ENCODE measurements at regions not wholly inside any gene's neighbourhood (a gene's known extent, or its start where the extent isn't known, plus 50 kb on each side); places are given as distances from the start of the nearest gene placed in this dataset.

- no peak overlapping the region for H3K9ac ChIP-seq (ENCODE audit: insufficient read depth in 1 of 2, low read depth in 2 of 2, low read length in 2 of 2)
- H3K36me3 ChIP-seq (ENCODE audit: control insufficient read depth, insufficient read depth, low read length), result no peaks in the 10 kb centered on the region
- intact Hi-C loops (cut with micrococcal nuclease), result no loop called here
- no peaks in the 10 kb centered on the region for H3K27me3 ChIP-seq (ENCODE audit: control insufficient read depth in 2 of 2, insufficient read depth in 2 of 2, low read length in 2 of 2)
- no TSS peak for BruUV-seq (replicated peaks)
- H3K4me3 ChIP-seq, result no peak overlapping the region
- no peak overlapping the region for H2AFZ ChIP-seq (ENCODE audit: low read depth, low read length)
- H3K4me2 ChIP-seq (ENCODE audit: insufficient read depth, low read length), result no peak overlapping the region
- H3K79me2 ChIP-seq (ENCODE audit: control insufficient read depth, insufficient read depth, low read length), result no peaks in the 10 kb centered on the region
- ATAC-seq (no peak), FAIRE-seq (no peak), DNase-seq (ENCODE audit: extremely low read depth in 1 of 4, low spot score in 3 of 4) (no peak)
- TF ChIP-seq GABPB2 (CRISPR knock-in tag; conservative IDR thresholded peaks at IDR 0.05) (no peak), ATF3 (IDR thresholded peaks at IDR 0.05) (no peak), ATF3 (CRISPR knock-in tag; conservative IDR thresholded peaks at IDR 0.05) (no peak), MEF2A (IDR thresholded peaks at IDR 0.05; ENCODE audit: control insufficient read depth, low read depth, low read length) (no peak), TOE1 (IDR thresholded peaks at IDR 0.05; ENCODE audit: borderline replicate concordance) (no peak), TOE1 (CRISPR knock-in tag; IDR thresholded peaks at IDR 0.05; ENCODE audit: borderline replicate concordance, low read depth) (no peak), ZNF764 (CRISPR knock-in tag; IDR thresholded peaks at IDR 0.05; ENCODE audit: low read depth) (no peak), ZNF282 (CRISPR knock-in tag; IDR thresholded peaks at IDR 0.05) (no peak), SPI1 (IDR thresholded peaks at IDR 0.05; ENCODE audit: borderline replicate concordance, low read depth, low read length) (no peak)
- no peaks in the 10 kb centered on the region for H3K9me3 ChIP-seq (replicated peaks; ENCODE audit: control insufficient read depth, insufficient read depth, low read depth, low read length)
- no peak overlapping the region for H3K27ac ChIP-seq (ENCODE audit: extremely low read depth, low read depth, low read length)
- no peaks in the 10 kb centered on the region for H4K20me1 ChIP-seq (replicated peaks; ENCODE audit: control insufficient read depth, insufficient read depth, low read length)
- WGBS (ENCODE audit: insufficient coverage, low coverage, missing lambda C conversion rate), result 25% methylated on average over 4 of the region's 4 CpGs
- ChIA-PET POLR2A (no interaction called here), CTCF (ENCODE audit: low intra/inter-chr PET ratio) (no interaction called here)
- in situ Hi-C loops (cut with MboI), result no loop called here
- no peaks in the 10 kb centered on the region; a peak in 1 of 5 replicates for H3K4me1 ChIP-seq (replicated peaks in 1 of 2; ENCODE audit: control insufficient read depth in 2 of 2, insufficient read depth in 2 of 2, low read length in 2 of 2)
- H3K9me1 ChIP-seq (ENCODE audit: control insufficient read depth, insufficient read depth, low read length), result no peaks in the 10 kb centered on the region
Measured at GRCh38 chrX:155718972-155719586, 106.3 kb upstream of the TMLHE start.
